GM18517 (cell line): ENCODE measurements at regions not wholly inside any gene's neighbourhood (a gene's known extent, or its start where the extent isn't known, plus 50 kb on each side); places are given as distances from the start of the nearest gene placed in this dataset.
"Not testable (repeated sequence)": the region's sequence is repeated elsewhere in the genome, so short reads cannot be mapped to it uniquely, and the experiment has no call there.

Source experiments
- ATAC-seq: cut with Tn5 transposase; IDR thresholded peaks from one replicate; pipeline ENCODE4 v1.9.1; 2021; ENCODE audit warnings: mild to moderate bottlenecking, moderate library complexity; ENCODE audit not compliant: unreplicated experiment

DNA sequence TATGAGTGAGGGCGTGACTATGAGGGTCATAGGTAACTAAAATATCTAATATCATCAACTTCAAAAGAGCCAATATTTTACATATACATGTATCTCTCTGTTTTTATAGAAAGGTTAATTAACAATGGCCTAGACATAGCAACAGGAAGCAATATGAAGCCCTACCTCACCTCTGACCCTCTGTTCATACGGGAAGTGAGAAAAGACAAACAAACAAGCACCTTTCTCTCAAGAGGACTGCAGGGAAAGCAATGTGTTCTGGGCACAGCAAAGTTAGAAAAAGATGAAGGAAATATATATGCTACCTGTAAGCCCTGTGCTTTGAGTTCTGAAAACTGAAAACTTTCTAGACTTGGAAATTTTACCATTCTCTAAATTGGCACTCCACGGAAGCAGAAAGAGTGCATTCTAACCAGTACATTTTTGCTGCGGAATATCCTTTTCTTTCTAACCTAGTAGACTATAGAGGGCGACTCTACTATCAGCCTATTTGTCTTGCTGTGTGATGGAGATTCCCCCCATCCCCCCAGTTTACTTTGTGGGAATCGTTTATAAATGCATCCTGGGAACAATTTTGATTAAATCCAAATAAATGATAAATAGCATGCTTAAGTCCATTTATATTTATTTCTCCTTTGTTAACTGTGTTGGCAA lies 830.4 kb upstream of the FAT3 start:
- ATAC-seq, result no peak

GRCh38 chr11:91382946-91383345 lies 841.7 kb upstream of the FAT3 start:
- no peak for ATAC-seq

- no peak for ATAC-seq
These were observed 849.8 kb upstream of the FAT3 start for GRCh38 chr11:91374794-91375193.

DNA sequence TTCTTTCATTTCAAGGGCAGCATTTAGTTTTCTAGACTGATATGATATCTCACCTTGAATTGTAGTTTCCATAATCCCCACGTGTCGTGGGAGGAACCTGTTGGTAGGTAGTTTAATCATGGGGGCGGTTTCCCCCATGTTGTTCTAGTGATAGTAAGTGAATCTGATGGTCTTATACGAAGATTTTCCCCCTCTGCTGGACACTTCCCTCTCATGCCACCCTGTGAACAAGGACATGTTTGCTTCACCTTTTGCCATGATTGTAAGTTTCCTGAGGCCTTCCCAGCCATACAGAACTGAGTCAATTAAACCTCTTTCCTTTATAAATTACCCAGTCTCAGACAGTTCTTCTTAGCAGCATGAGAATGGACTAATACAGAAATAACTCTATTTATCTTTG lies 851.1 kb upstream of the FAT3 start:
- ATAC-seq, result no peak

GRCh38 chr11:91366816-91367215 lies 857.8 kb upstream of the FAT3 start:
- no peak for ATAC-seq

- ATAC-seq, result no peak
These were observed 858.5 kb upstream of the FAT3 start for GRCh38 chr11:91365986-91366585.

- no peak for ATAC-seq
These were observed 873.7 kb upstream of the FAT3 start for GRCh38 chr11:91350931-91351330.

DNA sequence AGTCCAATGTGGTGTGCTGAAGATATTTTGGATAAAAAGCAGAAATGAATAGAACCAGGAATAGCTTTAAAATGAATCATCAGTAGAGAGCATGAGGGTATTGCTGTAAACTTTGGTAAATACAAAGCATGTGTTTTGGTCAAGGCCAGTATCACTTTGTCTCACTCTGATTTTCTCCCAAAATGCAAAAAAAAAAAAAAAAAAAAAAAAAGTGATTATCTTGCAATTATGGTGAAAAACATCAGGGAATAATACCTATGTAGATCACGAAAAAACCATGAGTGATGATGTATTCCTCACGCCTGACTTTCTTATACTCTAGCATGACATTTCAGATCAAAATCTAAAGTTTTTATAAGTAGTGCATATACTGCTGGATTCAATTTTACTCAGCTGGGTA lies 897.9 kb upstream of the FAT3 start:
- ATAC-seq, result no peak

- ATAC-seq, result no peak
These were observed 898.3 kb upstream of the FAT3 start for GRCh38 chr11:91326280-91326679.

DNA sequence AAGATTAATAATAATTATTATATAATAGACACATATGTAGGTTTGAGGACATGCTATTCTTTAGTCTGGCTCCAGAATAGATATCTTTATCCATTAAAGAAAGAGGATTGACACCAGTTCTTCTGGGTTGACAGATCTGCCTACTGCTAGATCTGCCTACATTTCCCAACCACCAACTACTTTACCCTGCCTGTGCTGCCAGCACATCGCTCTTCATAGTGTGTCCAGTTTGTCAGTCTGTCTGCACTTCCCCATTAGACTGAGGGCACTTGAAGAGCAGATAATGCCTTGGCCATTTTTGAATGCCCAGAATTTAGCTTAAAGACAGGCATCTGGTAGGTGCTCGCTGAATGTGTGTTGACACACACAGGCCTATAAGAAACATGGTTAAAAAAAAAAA lies 910.1 kb upstream of the FAT3 start:
- no peak for ATAC-seq

DNA sequence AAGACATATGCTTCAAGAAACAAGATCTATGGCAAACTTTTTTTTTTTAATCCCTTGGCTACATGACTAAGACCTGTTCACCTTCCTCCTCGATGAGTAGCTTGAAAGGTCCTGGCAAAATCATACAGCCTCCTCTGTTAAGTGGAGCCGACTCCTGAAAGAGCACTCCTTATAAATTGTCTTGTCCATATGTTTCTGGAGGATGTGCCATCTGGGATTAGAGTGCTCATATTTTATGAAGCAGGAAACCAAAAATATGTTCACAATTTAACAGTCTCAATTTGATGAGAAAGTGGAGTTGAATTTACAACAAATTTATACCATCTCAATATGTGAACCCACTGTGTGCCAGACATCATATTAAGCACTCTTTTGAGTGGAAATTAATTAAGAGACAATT lies 912.1 kb upstream of the FAT3 start:
- no peak for ATAC-seq

GRCh38 chr11:91310085-91310484 lies 914.5 kb upstream of the FAT3 start:
- no peak for ATAC-seq

- no peak for ATAC-seq
These were observed 916.5 kb upstream of the FAT3 start for GRCh38 chr11:91308069-91308468.

DNA sequence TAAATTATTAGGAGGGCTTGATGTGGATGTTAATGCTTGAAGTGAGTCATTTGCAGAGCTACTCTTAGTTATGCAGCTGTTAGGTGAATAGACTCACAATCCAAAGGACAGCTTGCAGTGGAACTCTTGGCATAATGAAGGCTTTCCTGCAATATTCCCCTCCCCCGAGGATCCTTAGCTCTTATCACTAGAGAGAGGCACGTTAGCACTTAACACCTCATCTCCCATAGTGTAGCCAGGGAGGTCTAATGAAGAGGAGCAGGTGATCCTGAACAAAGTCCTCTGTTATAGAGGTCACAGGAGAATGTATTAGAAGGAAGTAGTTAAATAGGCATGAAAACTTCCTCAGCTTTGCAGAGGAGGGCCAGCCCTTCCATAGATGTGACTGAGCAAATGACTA lies 919.2 kb upstream of the FAT3 start:
- no peak for ATAC-seq

DNA sequence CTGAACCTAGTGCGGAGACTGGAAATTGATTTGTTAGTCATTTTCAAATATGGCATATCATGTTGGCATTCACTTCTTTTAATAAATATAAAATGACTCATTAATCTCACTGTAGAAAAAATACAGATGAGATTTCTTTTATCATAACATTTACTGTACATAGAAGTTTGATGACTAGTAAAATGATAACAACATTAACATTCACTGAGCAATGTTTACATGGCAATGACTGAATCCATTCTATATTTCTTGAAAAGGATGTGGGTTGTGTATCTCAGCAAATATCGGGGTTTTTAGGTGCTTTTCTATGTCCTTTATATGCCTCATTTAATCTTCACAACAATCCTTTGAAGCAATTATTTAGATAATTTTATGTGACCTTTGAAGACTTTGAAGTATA lies 920.9 kb upstream of the FAT3 start:
- no peak for ATAC-seq

DNA sequence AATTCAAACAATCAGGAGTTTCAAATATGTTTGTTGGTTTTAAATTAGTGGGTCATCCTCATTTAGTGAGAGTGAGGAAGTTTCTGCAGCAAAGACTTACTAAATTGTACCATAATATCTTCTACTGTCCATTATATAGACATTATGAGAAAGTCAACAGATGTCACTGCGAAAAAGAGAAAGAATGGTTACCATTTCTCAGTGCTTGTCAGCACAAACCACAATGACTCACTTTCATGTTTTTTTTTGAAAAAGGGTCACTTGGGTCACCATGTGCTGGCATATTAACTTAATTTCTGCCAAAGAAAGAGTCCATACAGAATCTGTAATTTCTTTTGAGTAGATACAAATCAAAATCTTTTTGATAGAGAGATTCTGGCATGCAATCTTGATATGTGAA lies 924.6 kb upstream of the FAT3 start:
- ATAC-seq, result no peak

GRCh38 chr11:91296629-91297028 lies 928.0 kb upstream of the FAT3 start:
- ATAC-seq, result no peak

- peak; percentile 50 for ATAC-seq
These were observed 929.0 kb upstream of the FAT3 start for GRCh38 chr11:91295591-91295990.

GRCh38 chr11:91293119-91293518 lies 931.5 kb upstream of the FAT3 start:
- no peak for ATAC-seq

GRCh38 chr11:91272089-91272488 lies 952.5 kb upstream of the FAT3 start:
- no peak for ATAC-seq

DNA sequence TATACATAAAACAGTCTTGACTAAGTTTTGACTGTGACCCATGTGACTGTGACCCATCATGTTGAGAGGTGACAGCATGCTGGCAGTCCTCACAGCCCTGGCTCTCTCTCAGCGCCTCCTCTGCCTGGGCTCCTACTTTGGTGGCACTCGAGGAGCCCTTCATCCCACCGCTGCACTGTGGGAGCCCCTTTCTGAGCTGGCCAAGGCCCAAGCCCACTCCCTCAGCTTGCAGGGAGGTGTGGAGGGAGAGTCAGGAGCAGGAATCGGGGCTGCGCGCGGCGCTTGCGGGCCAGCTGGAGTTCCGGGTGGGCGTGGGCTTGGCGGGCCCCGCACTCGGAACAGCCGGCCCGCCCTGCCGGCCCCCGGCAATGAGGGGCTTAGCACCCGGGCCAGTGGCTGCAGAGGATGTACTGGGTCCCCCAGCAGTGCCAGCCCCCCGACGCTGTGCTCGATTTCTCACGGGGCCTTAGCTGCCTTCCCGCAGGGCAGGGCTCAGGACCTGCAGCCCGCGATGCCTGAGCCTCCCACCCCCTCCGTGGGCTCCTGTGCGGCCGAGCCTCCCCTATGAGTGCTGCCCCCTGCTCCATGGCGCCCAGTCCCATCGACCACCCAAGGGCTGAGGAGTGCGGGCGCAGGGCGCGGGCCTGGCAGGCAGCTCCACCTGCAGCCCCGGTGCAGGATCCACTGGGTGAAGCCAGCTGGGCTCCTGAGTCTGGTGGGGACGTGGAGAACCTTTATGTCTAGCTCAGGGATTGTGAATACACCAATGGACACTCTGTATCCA lies 955.9 kb upstream of the FAT3 start:
- not testable (repeated sequence) for ATAC-seq

- ATAC-seq, result no peak
These were observed 958.7 kb upstream of the FAT3 start for GRCh38 chr11:91265946-91266345.
